Mucosa of rectum (tissue), 2 donors: ENCODE measurements at regions not wholly inside any gene's neighbourhood (a gene's known extent, or its start where the extent isn't known, plus 50 kb on each side); places are given as distances from the start of the nearest gene placed in this dataset.

Experiments used
- H3K27ac ChIP-seq, 2 donors: one replicate each; pipeline ENCODE4 v1.7.0; 2013; ENCODE audit warnings: inconsistent platforms in 2 of 2, low read depth in 2 of 2, low read length in 2 of 2
- H3K27me3 ChIP-seq, 2 donors: one replicate each; pipeline ENCODE4 v1.7.0; 2013; ENCODE audit warnings: low read length in 2 of 2; ENCODE audit not compliant: control insufficient read depth in 2 of 2, insufficient read depth in 2 of 2
- H3K36me3 ChIP-seq, 2 donors: one replicate each; pipeline ENCODE4 v1.7.0; 2013; ENCODE audit warnings: low read length in 2 of 2; ENCODE audit not compliant: control insufficient read depth in 2 of 2, insufficient read depth in 2 of 2
- H3K4me1 ChIP-seq, 2 donors: one replicate each; pipeline ENCODE4 v1.7.0; 2013; ENCODE audit warnings: low read length in 2 of 2, mild to moderate bottlenecking in 1 of 2; ENCODE audit not compliant: control insufficient read depth in 2 of 2, insufficient read depth in 2 of 2
- H3K4me3 ChIP-seq, 2 donors: one replicate each; pipeline ENCODE4 v1.7.0; 2013; ENCODE audit warnings: low read length in 2 of 2
- H3K9ac ChIP-seq, 2 donors: one replicate each; pipeline ENCODE4 v1.7.0; 2013; ENCODE audit warnings: low read length in 2 of 2, low read depth in 1 of 2, mild to moderate bottlenecking in 1 of 2
- H3K9me3 ChIP-seq, 2 donors: one replicate each; pipeline ENCODE4 v1.7.0; 2013; ENCODE audit warnings: low read length in 2 of 2; ENCODE audit not compliant: control insufficient read depth in 2 of 2
- donor health status: healthy.
- donor health status: Normal muscosa, but diverticular disease.

GRCh38 chr12:89257340-89257739 is 95.0 kb downstream of the DUSP6 start:
- Histone ChIP-seq H3K9ac (no peak overlapping the region), H3K36me3 (no peaks in the 10 kb centered on the region), H3K4me3 (no peak overlapping the region), H3K27me3 (no peaks in the 10 kb centered on the region), H3K27ac (no peak overlapping the region), H3K9me3 (no peaks in the 10 kb centered on the region), H3K4me1 (no peaks in the 10 kb centered on the region)

GRCh38 chr12:89256060-89256459 is 96.2 kb downstream of the DUSP6 start:
- Histone ChIP-seq H3K36me3 (no peaks in the 10 kb centered on the region), H3K9ac (no peak overlapping the region), H3K4me1 (peaks cover 0 to 2% of the 10 kb centered on the region in 2 donors), H3K27me3 (no peaks in the 10 kb centered on the region), H3K27ac (no peak overlapping the region), H3K9me3 (no peaks in the 10 kb centered on the region), H3K4me3 (no peak overlapping the region)

- Histone ChIP-seq H3K36me3 (no peaks in the 10 kb centered on the region), H3K9ac (no peak overlapping the region), H3K27ac (no peak overlapping the region), H3K9me3 (no peaks in the 10 kb centered on the region), H3K4me3 (no peak overlapping the region), H3K4me1 (peaks cover 0 to 2% of the 10 kb centered on the region in 2 donors), H3K27me3 (no peaks in the 10 kb centered on the region)
Measured at GRCh38 chr12:89253488-89253887, 98.8 kb downstream of the DUSP6 start.

GRCh38 chr12:89252284-89252683 is 100.0 kb downstream of the DUSP6 start:
- Histone ChIP-seq H3K27me3 (no peaks in the 10 kb centered on the region), H3K9me3 (no peaks in the 10 kb centered on the region), H3K4me3 (no peak overlapping the region), H3K36me3 (no peaks in the 10 kb centered on the region), H3K4me1 (peaks cover 0 to 2% of the 10 kb centered on the region in 2 donors), H3K27ac (no peak overlapping the region), H3K9ac (no peak overlapping the region)

GRCh38 chr12:89251342-89252271 is 100.7 kb downstream of the DUSP6 start:
- H3K4me1 ChIP-seq, result peaks cover 0 to 2% of the 10 kb centered on the region in 2 donors
- H3K27me3 ChIP-seq, result no peaks in the 10 kb centered on the region
- H3K9me3 ChIP-seq, result no peaks in the 10 kb centered on the region
- no peak overlapping the region for H3K27ac ChIP-seq
- no peak overlapping the region for H3K9ac ChIP-seq
- no peaks in the 10 kb centered on the region for H3K36me3 ChIP-seq
- no peak overlapping the region for H3K4me3 ChIP-seq

GRCh38 chr12:89250636-89251035 is 101.7 kb downstream of the DUSP6 start:
- no peaks in the 10 kb centered on the region for H3K36me3 ChIP-seq
- H3K27ac ChIP-seq, result no peak overlapping the region
- no peak overlapping the region for H3K9ac ChIP-seq
- no peaks in the 10 kb centered on the region for H3K9me3 ChIP-seq
- H3K27me3 ChIP-seq, result no peaks in the 10 kb centered on the region
- no peak overlapping the region for H3K4me3 ChIP-seq
- peaks cover 0 to 2% of the 10 kb centered on the region in 2 donors for H3K4me1 ChIP-seq

- H3K9ac ChIP-seq, result no peak overlapping the region
- H3K27ac ChIP-seq, result no peak overlapping the region
- no peak overlapping the region for H3K4me3 ChIP-seq
- H3K27me3 ChIP-seq, result no peaks in the 10 kb centered on the region
- no peaks in the 10 kb centered on the region for H3K9me3 ChIP-seq
- peaks cover 0 to 2% of the 10 kb centered on the region in 2 donors for H3K4me1 ChIP-seq
- no peaks in the 10 kb centered on the region for H3K36me3 ChIP-seq
Measured at GRCh38 chr12:89250213-89250612, 102.1 kb downstream of the DUSP6 start.

- Histone ChIP-seq H3K9ac (no peak overlapping the region), H3K27me3 (no peaks in the 10 kb centered on the region), H3K36me3 (no peaks in the 10 kb centered on the region), H3K9me3 (no peaks in the 10 kb centered on the region), H3K4me3 (no peak overlapping the region), H3K27ac (no peak overlapping the region), H3K4me1 (peaks cover 0 to 2% of the 10 kb centered on the region in 2 donors)
Measured at GRCh38 chr12:89247967-89248366, 104.3 kb downstream of the DUSP6 start.

GRCh38 chr12:89247541-89247942 is 104.8 kb downstream of the DUSP6 start:
- peaks cover 0 to 2% of the 10 kb centered on the region in 2 donors for H3K4me1 ChIP-seq
- no peak overlapping the region for H3K4me3 ChIP-seq
- no peak overlapping the region for H3K9ac ChIP-seq
- H3K9me3 ChIP-seq, result no peaks in the 10 kb centered on the region
- no peaks in the 10 kb centered on the region for H3K27me3 ChIP-seq
- no peaks in the 10 kb centered on the region for H3K36me3 ChIP-seq
- H3K27ac ChIP-seq, result no peak overlapping the region

- Histone ChIP-seq H3K36me3 (no peaks in the 10 kb centered on the region), H3K4me3 (no peak overlapping the region), H3K4me1 (no peaks in the 10 kb centered on the region), H3K9ac (no peak overlapping the region), H3K9me3 (no peaks in the 10 kb centered on the region), H3K27ac (peak overlapping the region in 1 of 2 donors; percentile 14), H3K27me3 (no peaks in the 10 kb centered on the region)
Measured at GRCh38 chr12:89245090-89245489, 107.2 kb downstream of the DUSP6 start.
